Fibroblast of upper back skin (primary cell): ENCODE measurements at regions not wholly inside any gene's neighbourhood (a gene's known extent, or its start where the extent isn't known, plus 50 kb on each side); places are given as distances from the start of the nearest gene placed in this dataset.
A peak's percentile ranks its signal among the peaks of the same experiment; 100 is the strongest.
"Not testable (repeated sequence)": the region's sequence is repeated elsewhere in the genome, so short reads cannot be mapped to it uniquely, and the experiment has no call there.

Experiments used
- DNase-seq: peaks from one replicate; pipeline ENCODE4 v3.0.0-alpha.2; 2013

GRCh38 chr15:99464137-99464536 lies 101.6 kb upstream of the MEF2A start:
- DNase-seq, result no peak

DNA sequence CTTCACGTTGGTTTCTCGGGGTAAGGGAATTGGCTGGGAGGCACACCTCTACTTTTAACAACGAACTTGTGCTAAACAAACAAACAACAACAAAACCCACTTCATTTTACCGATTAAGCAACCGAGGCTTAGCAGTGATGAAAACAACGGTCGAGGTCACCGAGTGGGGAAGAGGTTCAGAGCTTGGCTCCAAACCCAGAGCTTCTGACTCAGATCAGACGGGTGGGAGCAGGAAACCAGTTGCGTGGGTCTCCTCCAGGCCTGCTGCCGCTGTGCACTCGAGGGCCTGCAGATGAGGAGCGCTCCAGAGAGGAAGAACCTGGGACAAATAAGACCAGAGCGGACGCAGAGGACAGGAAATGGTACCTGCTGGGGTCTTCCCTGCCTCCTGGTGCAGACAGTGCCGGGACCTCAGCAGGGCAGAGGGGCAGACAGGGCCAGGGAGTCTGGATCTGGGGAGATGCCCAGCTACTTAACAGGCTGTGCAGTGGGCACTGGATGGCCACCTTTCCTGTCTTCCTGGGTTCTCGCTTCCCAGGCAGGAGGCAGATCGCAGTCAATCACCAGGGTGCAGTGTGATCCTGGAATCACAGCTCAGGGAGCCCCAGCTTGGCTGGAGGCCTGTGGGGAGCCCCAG lies 99.0 kb upstream of the MEF2A start:
- DNase-seq, result no peak

- no peak for DNase-seq
Observed at GRCh38 chr15:99467338-99467720, 98.5 kb upstream of the MEF2A start.

GRCh38 chr15:99467853-99468464 lies 97.8 kb upstream of the MEF2A start:
- peak; percentile 32 for DNase-seq

DNA sequence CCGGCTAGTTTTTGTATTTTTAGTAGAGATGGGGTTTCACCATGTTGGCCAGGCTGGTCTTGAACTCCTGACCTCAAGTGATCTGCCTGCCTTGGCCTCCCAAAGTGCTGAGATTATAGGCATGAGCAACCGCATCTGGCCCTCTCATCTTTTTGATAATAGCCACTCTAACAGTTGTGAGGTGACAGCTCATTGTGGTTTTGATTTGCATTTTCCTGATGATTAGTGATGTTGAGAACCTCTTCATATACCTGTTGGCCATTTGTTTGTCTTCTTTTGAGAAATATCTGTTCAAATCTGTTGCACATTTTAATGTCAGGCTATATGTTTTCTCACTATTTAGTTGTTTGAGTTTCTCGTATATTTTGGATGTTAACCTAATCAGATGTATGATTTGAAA lies 95.6 kb upstream of the MEF2A start:
- not testable (repeated sequence) for DNase-seq

DNA sequence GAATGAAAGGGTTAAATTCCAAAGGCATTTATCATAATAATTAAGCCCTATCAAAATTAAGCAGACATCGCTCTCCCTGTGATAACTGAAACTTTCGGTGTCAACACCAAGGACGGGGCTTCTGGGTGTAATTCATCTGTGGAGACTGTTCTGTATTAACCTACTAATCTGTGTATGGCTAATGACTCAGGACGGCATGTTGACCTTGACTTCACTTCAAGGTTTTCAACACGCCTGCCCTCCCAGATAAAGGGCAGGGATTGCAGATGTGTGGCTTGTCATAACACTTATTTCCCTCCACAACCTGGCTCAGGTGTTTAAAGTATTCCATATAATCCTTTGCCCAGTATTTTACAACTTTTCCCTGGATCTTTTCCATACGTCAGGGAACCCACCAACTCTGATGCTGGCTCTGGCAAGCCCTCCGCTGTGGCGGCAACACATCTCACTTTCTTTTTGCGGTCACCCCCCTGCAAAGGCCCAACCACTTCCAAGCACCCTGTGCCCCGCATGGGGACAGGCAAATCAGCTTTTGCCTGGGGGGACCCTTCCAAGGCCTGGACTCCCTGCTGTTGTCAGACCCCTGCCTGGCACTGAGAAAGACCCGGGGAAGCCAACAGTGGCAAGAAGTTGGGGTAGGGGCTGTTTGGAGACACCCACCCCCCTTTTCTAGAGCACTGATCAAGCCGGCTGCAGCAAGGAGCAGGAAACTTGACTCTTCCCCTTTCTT lies 93.2 kb upstream of the MEF2A start:
- DNase-seq, result no peak

DNA sequence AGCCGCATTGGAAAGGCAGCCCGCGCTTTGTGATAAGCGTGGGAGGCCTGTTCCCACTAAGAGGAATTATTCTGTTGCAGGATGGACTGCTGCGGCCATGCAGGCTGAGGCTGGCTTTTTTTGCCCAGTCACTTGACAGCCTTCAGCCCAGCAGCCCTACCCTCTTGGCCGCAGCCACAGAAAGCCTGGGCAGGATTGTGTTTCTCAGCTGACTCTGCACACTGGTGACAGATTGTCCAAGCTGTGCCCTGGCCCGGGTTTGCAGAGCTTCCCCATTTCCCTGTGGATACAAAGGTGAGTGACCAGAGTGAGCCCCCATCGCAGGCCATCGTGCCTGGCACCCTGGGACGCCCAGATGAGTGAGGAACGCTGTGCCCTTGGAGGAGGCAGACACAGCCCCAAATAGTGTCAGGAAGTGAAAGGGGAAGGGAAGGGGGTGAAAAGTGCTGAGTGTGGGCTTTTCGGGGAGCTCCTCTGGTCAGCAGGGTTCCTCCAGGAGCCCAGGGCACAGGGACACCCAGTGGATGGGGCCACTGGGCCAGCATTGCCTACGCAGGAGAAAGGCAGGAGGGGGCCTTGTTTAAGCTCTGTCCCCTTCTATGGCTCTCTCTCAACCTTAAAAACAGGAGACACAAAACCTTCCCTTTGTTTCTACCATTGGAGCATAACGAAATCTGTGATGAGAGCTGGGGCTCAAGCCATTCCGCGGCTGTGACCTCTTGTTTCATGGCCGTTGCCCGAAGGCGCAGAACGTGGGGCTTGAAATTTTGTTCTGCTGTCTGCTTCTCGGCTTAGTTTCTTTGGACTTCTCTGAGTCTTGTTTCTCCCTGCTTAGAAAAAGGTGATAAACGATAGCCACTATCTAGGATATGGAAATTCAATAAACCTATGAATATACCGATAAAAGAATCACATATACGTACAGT lies 91.5 kb upstream of the MEF2A start:
- DNase-seq, result no peak

DNA sequence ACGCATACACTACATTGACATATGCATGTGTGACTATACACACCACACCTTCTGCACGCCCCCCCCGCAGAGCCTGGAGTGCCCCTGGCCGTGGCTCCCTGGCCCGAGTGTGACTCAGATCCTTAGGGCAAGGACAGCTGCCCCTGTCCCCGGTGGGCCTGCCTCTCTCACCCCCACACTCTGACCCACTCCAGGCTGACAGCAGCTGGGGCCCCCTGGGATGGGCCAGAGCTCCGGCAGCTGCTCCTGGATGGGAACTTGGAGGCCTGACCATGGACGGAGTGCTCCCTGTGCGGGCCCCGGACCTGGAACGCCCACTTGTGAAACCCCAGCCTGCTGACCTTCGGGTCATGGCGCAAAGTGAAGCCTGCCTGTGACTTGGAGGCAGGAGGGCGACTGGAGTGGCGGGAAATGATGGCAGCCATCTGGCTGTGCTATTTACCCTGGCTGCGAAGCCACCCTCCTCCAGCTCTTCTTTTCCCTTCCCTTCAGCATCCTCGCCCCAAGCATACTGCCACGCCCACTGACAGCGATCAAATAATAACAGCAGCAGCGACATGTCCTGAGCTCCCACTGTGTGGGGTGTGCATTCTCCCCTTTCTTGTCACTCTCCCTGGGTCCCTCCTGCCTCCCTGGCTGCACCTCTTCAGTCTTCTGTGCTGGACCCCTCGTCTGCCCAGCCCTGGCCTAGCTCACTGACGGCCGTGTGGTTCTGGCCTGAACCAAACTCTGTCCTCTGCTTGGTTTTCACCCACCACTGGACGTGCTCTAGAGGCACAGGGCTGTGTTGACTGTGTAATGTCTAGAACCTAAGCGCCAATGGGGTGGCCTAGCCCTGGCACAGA lies 90.7 kb upstream of the MEF2A start:
- no peak for DNase-seq

GRCh38 chr15:99475754-99476412 lies 89.9 kb upstream of the MEF2A start:
- no peak for DNase-seq

DNA sequence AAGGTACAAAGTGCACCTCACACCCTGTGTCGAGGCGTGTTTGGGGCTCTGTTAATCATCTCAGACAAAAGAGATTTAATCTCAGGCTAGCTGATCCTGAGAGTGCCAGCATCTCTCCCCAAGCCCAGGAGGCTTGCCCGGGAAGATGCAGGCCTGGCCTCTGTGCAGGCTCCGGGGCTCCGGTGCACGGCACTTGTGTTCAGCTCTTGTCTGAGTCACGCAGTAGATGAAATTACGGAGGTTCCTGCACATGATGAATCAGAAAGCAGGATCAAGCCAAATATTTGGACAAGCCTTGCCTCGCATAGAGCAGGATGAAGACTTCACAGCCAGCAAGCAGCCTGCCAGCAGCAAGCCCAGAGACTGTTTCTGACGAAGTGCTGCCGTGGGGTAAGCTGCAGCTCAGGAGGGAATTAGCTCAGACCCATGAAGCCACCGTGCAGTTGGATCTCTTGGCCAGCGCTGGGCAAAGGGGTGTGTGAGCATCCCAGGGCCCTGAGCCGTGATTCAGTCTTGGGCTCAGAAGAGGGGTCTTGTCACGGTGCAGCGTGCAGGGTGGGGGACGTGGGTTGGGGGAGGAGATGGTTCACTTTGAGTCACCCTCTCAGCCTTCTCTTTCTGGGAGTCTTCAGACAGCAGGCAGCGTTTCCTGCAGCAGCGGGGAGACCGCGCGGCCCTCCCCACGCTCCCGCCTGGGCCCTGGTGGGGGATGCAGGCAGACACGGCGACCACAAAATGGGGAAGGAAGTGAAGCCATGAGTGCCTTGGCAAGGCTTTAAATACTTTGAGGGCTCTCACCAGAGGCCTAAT lies 89.2 kb upstream of the MEF2A start:
- peak; percentile 98 for DNase-seq

GRCh38 chr15:99477791-99478471 lies 87.9 kb upstream of the MEF2A start:
- DNase-seq, result no peak

GRCh38 chr15:99478977-99479376 lies 86.8 kb upstream of the MEF2A start:
- DNase-seq, result no peak

DNA sequence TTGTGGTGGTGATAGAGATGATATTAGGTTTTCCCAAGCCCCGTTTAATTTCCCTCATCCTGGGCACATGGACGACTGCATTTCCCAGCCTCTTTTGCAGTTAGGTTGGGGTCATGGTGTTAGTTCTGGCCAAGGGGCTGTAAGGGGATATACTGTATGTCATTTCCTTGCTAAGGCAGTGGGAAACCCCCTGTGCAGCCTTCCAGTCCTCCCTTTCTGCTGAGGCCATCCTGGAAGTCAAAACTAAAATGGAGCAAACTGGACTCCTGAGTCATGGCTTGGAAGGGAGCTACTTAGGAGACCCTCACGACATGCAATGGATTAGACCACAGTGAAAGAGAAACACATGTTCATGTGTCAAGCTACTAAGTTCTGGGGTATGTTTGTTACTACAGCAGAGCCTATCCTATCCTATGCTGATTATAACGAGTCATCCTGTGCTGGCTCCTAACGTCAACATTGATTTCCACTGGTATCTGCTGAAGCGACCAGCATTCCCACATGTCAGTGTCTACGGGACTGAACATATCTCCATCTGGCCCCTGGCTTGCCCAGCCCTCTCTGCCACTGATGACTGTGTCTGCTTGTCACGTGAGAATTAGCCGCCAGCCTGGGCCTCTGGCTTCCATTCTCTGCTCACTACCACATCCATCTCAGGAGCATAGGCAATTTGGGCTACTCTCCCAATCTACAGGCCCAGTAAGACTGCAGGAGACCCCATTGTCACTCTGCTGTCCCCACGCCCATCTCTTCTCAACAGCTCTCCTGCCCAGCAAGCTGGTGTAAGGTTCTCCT lies 85.6 kb upstream of the MEF2A start:
- DNase-seq, result no peak

- no peak for DNase-seq
Observed at GRCh38 chr15:99481113-99481950, 84.5 kb upstream of the MEF2A start.

GRCh38 chr15:99481951-99482230 lies 83.9 kb upstream of the MEF2A start:
- DNase-seq, result no peak

- DNase-seq, result no peak
Observed at GRCh38 chr15:99482993-99483392, 82.8 kb upstream of the MEF2A start.

- no peak for DNase-seq
Observed at GRCh38 chr15:99485153-99485961, 80.4 kb upstream of the MEF2A start.

DNA sequence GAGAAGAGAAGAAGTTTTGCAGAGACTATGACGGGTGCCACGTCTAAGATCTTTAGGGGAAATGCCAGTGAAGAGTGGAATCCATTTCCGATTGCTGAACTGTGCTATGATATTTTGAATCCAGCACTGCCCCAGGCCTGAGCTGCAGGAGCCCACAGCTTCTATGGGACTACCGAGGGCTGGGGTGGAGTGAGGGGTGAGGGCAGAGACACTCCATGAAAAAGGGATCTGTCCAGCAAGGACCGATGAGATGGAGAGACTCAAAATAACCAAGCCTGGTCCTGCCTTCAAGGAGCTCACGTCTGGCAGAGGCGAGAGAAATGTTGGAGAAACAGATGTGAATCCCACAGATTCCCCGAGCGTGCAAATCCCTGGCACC lies 79.8 kb upstream of the MEF2A start:
- DNase-seq, result no peak
